SK-N-SH treated with all-trans-retinoic acid at 6 μM for 48 hours (cell line): ENCODE measurements at regions not wholly inside any gene's neighbourhood (a gene's known extent, or its start where the extent isn't known, plus 50 kb on each side); places are given as distances from the start of the nearest gene placed in this dataset.

Experiments
- ATAC-seq: fragments of 200-7000 bp; cut with Tn5 transposase; 3 replicates; pipeline ENCODE4 v1.9.1; 2020; ENCODE audit warnings: mild to moderate bottlenecking, moderate library complexity
- ARNTL ChIP-seq: fragments of 450-650 bp; formaldehyde crosslinking; IDR thresholded peaks from 2 replicates; pipeline ENCODE4 v1.5.0; 2020; ENCODE audit warnings: low read depth, mild to moderate bottlenecking, moderate library complexity, borderline replicate concordance
- BACH2 ChIP-seq: fragments of 250-450 bp; sonication (Bioruptor Pico); IDR thresholded peaks from 2 replicates; pipeline ENCODE4 v1.9.0; 2021; ENCODE audit warnings: mild to moderate bottlenecking, borderline replicate concordance
- CREB5 ChIP-seq: fragments of 250-450 bp; sonication (Bioruptor Pico); IDR thresholded peaks from 2 replicates; pipeline ENCODE4 v1.5.1; 2020; ENCODE audit warnings: low read depth, mild to moderate bottlenecking, moderate library complexity
- CSDC2 ChIP-seq: fragments of 250-450 bp; sonication (Bioruptor Pico); IDR thresholded peaks from 2 replicates; pipeline ENCODE4 v1.5.0; 2020; ENCODE audit warnings: mild to moderate bottlenecking, moderate library complexity
- ESRRG ChIP-seq: fragments of 250-450 bp; sonication (Bioruptor Pico); IDR thresholded peaks from 2 replicates; pipeline ENCODE4 v1.6.1; 2021; ENCODE audit warnings: mild to moderate bottlenecking
- GLIS3 ChIP-seq: fragments of 250-450 bp; sonication (Bioruptor Pico); IDR thresholded peaks from 2 replicates; pipeline ENCODE4 v1.5.0; 2020; ENCODE audit warnings: mild to moderate bottlenecking, moderate library complexity
- ISL1 ChIP-seq: fragments of 250-450 bp; sonication (Bioruptor Pico); IDR thresholded peaks from 2 replicates; pipeline ENCODE4 v2.1.2; 2022; ENCODE audit warnings: mild to moderate bottlenecking, moderate library complexity
- OSR1 ChIP-seq: fragments of 250-450 bp; sonication (Bioruptor Pico); IDR thresholded peaks from 2 replicates; pipeline ENCODE4 v1.8.0; 2022; ENCODE audit warnings: moderate library complexity, mild to moderate bottlenecking, inconsistent platforms
- PATZ1 ChIP-seq: fragments of 250-450 bp; sonication (Bioruptor Pico); IDR thresholded peaks from 2 replicates; pipeline ENCODE4 v1.8.0; 2020; ENCODE audit warnings: mild to moderate bottlenecking, moderate library complexity, borderline replicate concordance
- POU6F1 ChIP-seq: fragments of 250-450 bp; sonication (Bioruptor Pico); IDR thresholded peaks from 2 replicates; pipeline ENCODE4 v1.8.0; 2021; ENCODE audit warnings: low read depth, mild to moderate bottlenecking, moderate library complexity, borderline replicate concordance
- RARB ChIP-seq: fragments of 250-450 bp; sonication (Bioruptor Pico); IDR thresholded peaks from 2 replicates; pipeline ENCODE4 v1.8.0; 2021; ENCODE audit warnings: mild to moderate bottlenecking, moderate library complexity
- SNAI2 ChIP-seq: fragments of 250-450 bp; sonication (Bioruptor Pico); IDR thresholded peaks from 2 replicates; pipeline ENCODE4 v1.5.0; 2020; ENCODE audit warnings: mild to moderate bottlenecking, moderate library complexity
- TCF4 ChIP-seq: fragments of 250-450 bp; sonication (Bioruptor Pico); IDR thresholded peaks from 2 replicates; pipeline ENCODE4 v1.8.0; 2021; ENCODE audit warnings: mild to moderate bottlenecking, moderate library complexity, borderline replicate concordance
- TOX ChIP-seq: fragments of 250-450 bp; sonication (Bioruptor Pico); IDR thresholded peaks from 2 replicates; pipeline ENCODE4 v1.8.0; 2021; ENCODE audit warnings: mild to moderate bottlenecking, moderate library complexity, borderline replicate concordance
- TSHZ2 ChIP-seq: fragments of 250-450 bp; sonication (Bioruptor Pico); IDR thresholded peaks from 2 replicates; pipeline ENCODE4 v1.5.0; 2020; ENCODE audit warnings: mild to moderate bottlenecking, moderate library complexity
- ZC3H10 ChIP-seq: fragments of 250-450 bp; sonication (Bioruptor Pico); IDR thresholded peaks from 2 replicates; pipeline ENCODE4 v1.5.1; 2021; ENCODE audit warnings: mild to moderate bottlenecking, moderate library complexity
- ZFP3 ChIP-seq: fragments of 250-450 bp; sonication (Bioruptor Pico); IDR thresholded peaks from 2 replicates; pipeline ENCODE4 v1.5.0; 2020; ENCODE audit warnings: mild to moderate bottlenecking, moderate library complexity
- ZNF565 ChIP-seq: fragments of 450-650 bp; formaldehyde crosslinking; conservative IDR thresholded peaks from 2 replicates; pipeline ENCODE4 v1.5.0; 2020; ENCODE audit warnings: low read depth, mild to moderate bottlenecking, moderate library complexity
- ZNF8 ChIP-seq: fragments of 450-650 bp; formaldehyde crosslinking; IDR thresholded peaks from 2 replicates; pipeline ENCODE4 v1.5.0; 2020; ENCODE audit warnings: mild to moderate bottlenecking, moderate library complexity

GRCh38 chr5:3811116-3811515, 215.5 kb downstream of the IRX1 start:
- no peak for ATAC-seq
- TF ChIP-seq ARNTL, result no peak
- no peak for TF ChIP-seq ISL1 (CRISPR knock-in tag)
- TF ChIP-seq CREB5, result no peak
- no peak for TF ChIP-seq POU6F1 (CRISPR knock-in tag)
- TF ChIP-seq TCF4, result no peak

GRCh38 chr5:3818624-3819023, 223.0 kb downstream of the IRX1 start:
- no peak for TF ChIP-seq ZC3H10 (CRISPR knock-in tag)
- TF ChIP-seq CSDC2 (CRISPR knock-in tag), result no peak
- TF ChIP-seq ZFP3 (CRISPR knock-in tag), result no peak
- TF ChIP-seq BACH2 (CRISPR knock-in tag), result no peak
- no peak for TF ChIP-seq ZNF8 (CRISPR knock-in tag)
- TF ChIP-seq ZNF565, result no peak
- no peak for TF ChIP-seq ISL1 (CRISPR knock-in tag)
- no peak for TF ChIP-seq OSR1 (CRISPR knock-in tag)
- no peak for TF ChIP-seq SNAI2 (CRISPR knock-in tag)
- no peak for TF ChIP-seq RARB (CRISPR knock-in tag)
- no peak for TF ChIP-seq CREB5
- no peak for TF ChIP-seq GLIS3 (CRISPR knock-in tag)
- no peak for TF ChIP-seq PATZ1 (CRISPR knock-in tag)
- no peak for TF ChIP-seq POU6F1 (CRISPR knock-in tag)
- ATAC-seq, result no peak

- TF ChIP-seq TSHZ2 (CRISPR knock-in tag) (no peak), ESRRG (no peak), TCF4 (no peak), SNAI2 (CRISPR knock-in tag) (no peak), CSDC2 (CRISPR knock-in tag) (no peak), TOX (CRISPR knock-in tag) (no peak), ISL1 (CRISPR knock-in tag) (no peak), POU6F1 (CRISPR knock-in tag) (no peak)
- ATAC-seq, result no peak
These were observed 230.2 kb downstream of the IRX1 start for GRCh38 chr5:3825531-3826451.
